B cell (primary cell): ENCODE measurements at regions not wholly inside any gene's neighbourhood (a gene's known extent, or its start where the extent isn't known, plus 50 kb on each side); places are given as distances from the start of the nearest gene placed in this dataset.
"Not testable (repeated sequence)": the region's sequence is repeated elsewhere in the genome, so short reads cannot be mapped to it uniquely, and the experiment has no call there.

Experiments
- ATAC-seq: fragments of 200-7000 bp; cut with Tn5 transposase; one replicate; pipeline ENCODE4 v1.10.0; 2021; ENCODE audit warnings: low read depth, mild to moderate bottlenecking, moderate number of reproducible peaks, moderate library complexity
- CTCF ChIA-PET: fragments of 350-600 bp; sonication (Branson Sonifier 250); formaldehyde crosslinking; loops from one replicate; lab custom pipeline; 2021; ENCODE audit warnings: antibody characterized with exemption, inconsistent platforms; lab: Charles Lee
- POLR2A ChIA-PET: fragments of 350-600 bp; sonication (Branson Sonifier 250); formaldehyde crosslinking; loops from one replicate; lab custom pipeline; 2021; ENCODE audit warnings: antibody characterized with exemption; lab: Charles Lee
- DNase-seq: peaks from one replicate; pipeline ENCODE4 v3.0.0; 2013
- H2AFZ ChIP-seq: 2 replicates; pipeline ENCODE4 v1.6.1; 2012; ENCODE audit warnings: mild to moderate bottlenecking, low read depth, low read length; ENCODE audit not compliant: insufficient read depth, poor library complexity, severe bottlenecking
- H3K27ac ChIP-seq, 2 donors: 1 replicate in 1 of 2; 2 replicates in 1 of 2; pipeline ENCODE4 v1.5.1; 2012 to 2013; ENCODE audit warnings: low read length in 2 of 2, mild to moderate bottlenecking in 2 of 2, moderate library complexity in 1 of 2
- H3K27me3 ChIP-seq, 4 experiments: fragments of 200-600 bp in 1 of 4; sonication (generic) in 1 of 4; replicated peaks in 1 of 4; 1 replicate in 2 of 4; 2 replicates in 2 of 4; pipeline versions ENCODE4 v1.6.1 to v1.7.0; 2013 to 2016; ENCODE audit warnings: low read length in 3 of 4, mild to moderate bottlenecking in 2 of 4, mixed read lengths in 1 of 4, moderate library complexity in 1 of 4; ENCODE audit not compliant: insufficient read depth in 4 of 4, control insufficient read depth in 3 of 4; ENCODE audit errors: control extremely low read depth in 1 of 4
- H3K36me3 ChIP-seq, 2 experiments: replicated peaks in 1 of 2; 1 replicate in 1 of 2; 2 replicates in 1 of 2; pipeline versions ENCODE4 v1.6.1 to v1.7.1; 2013; ENCODE audit warnings: low read length in 1 of 2; ENCODE audit not compliant: insufficient read depth in 2 of 2, control insufficient read depth in 1 of 2; ENCODE audit errors: control extremely low read depth in 1 of 2, extremely low read depth in 1 of 2
- H3K4me1 ChIP-seq, 2 donors: fragments of 200-600 bp in 1 of 2; sonication (generic) in 1 of 2; 1 replicate in 1 of 2; 2 replicates in 1 of 2; pipeline versions ENCODE4 v1.5.1 to v1.6.1; 2013 to 2017; ENCODE audit warnings: low read length in 2 of 2; ENCODE audit not compliant: control insufficient read depth in 2 of 2, insufficient read depth in 2 of 2
- H3K4me2 ChIP-seq: replicated peaks from 2 replicates; pipeline ENCODE3; 2012; ENCODE audit warnings: mild to moderate bottlenecking, low read depth, low read length; ENCODE audit not compliant: poor library complexity, severe bottlenecking
- H3K4me3 ChIP-seq, 5 experiments: fragments of 200-600 bp in 1 of 5; sonication (generic) in 1 of 5; 1 replicate in 3 of 5; 2 replicates in 2 of 5; pipeline versions ENCODE4 v1.5.1 to v1.7.0; 2011 to 2016; ENCODE audit warnings: low read length in 4 of 5, mild to moderate bottlenecking in 4 of 5, low read depth in 2 of 5, control low read depth in 1 of 5, moderate library complexity in 1 of 5; ENCODE audit not compliant: insufficient read depth in 1 of 5; ENCODE audit errors: control extremely low read depth in 1 of 5, extremely low read depth in 1 of 5
- H3K79me2 ChIP-seq: fragments of 200-600 bp; sonication (generic); one replicate; pipeline ENCODE4 v1.6.0; 2016; ENCODE audit warnings: low read length; ENCODE audit not compliant: control insufficient read depth, insufficient read depth
- H3K9ac ChIP-seq: fragments of 200-600 bp; sonication (generic); 2 replicates; pipeline ENCODE4 v1.6.1; 2017; ENCODE audit warnings: mild to moderate bottlenecking, low read length, moderate library complexity
- H3K9me3 ChIP-seq, 3 donors: one replicate each; pipeline versions ENCODE4 v1.6.1 to v1.7.1; 2013; ENCODE audit warnings: low read length in 2 of 3; ENCODE audit not compliant: control insufficient read depth in 2 of 3, insufficient read depth in 1 of 3; ENCODE audit errors: control extremely low read depth in 1 of 3
- H4K20me1 ChIP-seq: 2 replicates; pipeline ENCODE4 v1.6.0; 2012; ENCODE audit warnings: mild to moderate bottlenecking, low read length; ENCODE audit not compliant: insufficient read depth, control insufficient read depth, poor library complexity, severe bottlenecking
- H3K27ac Mint-ChIP-seq: one replicate; pipeline ENCODE4 v1.8.0; 2021; ENCODE audit warnings: mixed read lengths
- H3K27me3 Mint-ChIP-seq: one replicate; pipeline ENCODE4 v1.8.0; 2021; ENCODE audit warnings: mixed read lengths
- H3K4me1 Mint-ChIP-seq: one replicate; pipeline ENCODE4 v1.8.0; 2021; ENCODE audit warnings: mixed read lengths
- H3K4me3 Mint-ChIP-seq: one replicate; pipeline ENCODE4 v1.8.0; 2021; ENCODE audit warnings: mixed read lengths
- H3K9me3 Mint-ChIP-seq: one replicate; pipeline ENCODE4 v1.8.0; 2022; ENCODE audit warnings: mixed read lengths; ENCODE audit not compliant: insufficient read depth
- EZH2 ChIP-seq: IDR thresholded peaks from 2 replicates; pipeline ENCODE4 v1.6.1; 2012; ENCODE audit warnings: borderline replicate concordance, low read depth, mild to moderate bottlenecking, moderate library complexity, low read length; ENCODE audit not compliant: insufficient read depth, poor library complexity, severe bottlenecking
- WGBS: methylation state at CpG from one replicate; pipeline ENCODE4 v1.1.5; 2013; ENCODE audit warnings: missing lambda C conversion rate; ENCODE audit not compliant: insufficient coverage; 5-methylcytosine and 5-hydroxymethylcytosine counted together
- intact Hi-C: fragments of 100-400 bp; cut with micrococcal nuclease; formaldehyde crosslinking; loops from one replicate; pipeline ENCODE4 v1.10.0; 2022
- TF ChIP-seq, protein P1 (sequence below): fragments of 200-600 bp; IDR thresholded peaks from one replicate; pipeline ENCODE4 v1.8.0; 2022; ENCODE audit warnings: antibody characterized with exemption, mild to moderate bottlenecking

- no peak overlapping the region for H2AFZ ChIP-seq
- no peak overlapping the region for H3K27ac ChIP-seq
- peak; percentile 29 for DNase-seq
- H3K79me2 ChIP-seq: no peaks in the 10 kb centered on the region
- ChIA-PET POLR2A (interaction anchor here (0.6 to 0.8 kb wide), 3 partner anchors 42 to 90 kb away, joined by 4 to 8 read pairs (median 6); no protein-coding TSS in a partner anchor), CTCF (interaction anchor here (0.6 to 2.1 kb wide), 4 partner anchors 23 to 125 kb away, joined by 3 to 7 read pairs (median 6); no protein-coding TSS in a partner anchor)
- peak overlapping the region; percentile 69 for H3K4me3 Mint-ChIP-seq
- no peaks in the 10 kb centered on the region for H4K20me1 ChIP-seq
- no peak for TF ChIP-seq EZH2
- TF ChIP-seq, protein P1, sequence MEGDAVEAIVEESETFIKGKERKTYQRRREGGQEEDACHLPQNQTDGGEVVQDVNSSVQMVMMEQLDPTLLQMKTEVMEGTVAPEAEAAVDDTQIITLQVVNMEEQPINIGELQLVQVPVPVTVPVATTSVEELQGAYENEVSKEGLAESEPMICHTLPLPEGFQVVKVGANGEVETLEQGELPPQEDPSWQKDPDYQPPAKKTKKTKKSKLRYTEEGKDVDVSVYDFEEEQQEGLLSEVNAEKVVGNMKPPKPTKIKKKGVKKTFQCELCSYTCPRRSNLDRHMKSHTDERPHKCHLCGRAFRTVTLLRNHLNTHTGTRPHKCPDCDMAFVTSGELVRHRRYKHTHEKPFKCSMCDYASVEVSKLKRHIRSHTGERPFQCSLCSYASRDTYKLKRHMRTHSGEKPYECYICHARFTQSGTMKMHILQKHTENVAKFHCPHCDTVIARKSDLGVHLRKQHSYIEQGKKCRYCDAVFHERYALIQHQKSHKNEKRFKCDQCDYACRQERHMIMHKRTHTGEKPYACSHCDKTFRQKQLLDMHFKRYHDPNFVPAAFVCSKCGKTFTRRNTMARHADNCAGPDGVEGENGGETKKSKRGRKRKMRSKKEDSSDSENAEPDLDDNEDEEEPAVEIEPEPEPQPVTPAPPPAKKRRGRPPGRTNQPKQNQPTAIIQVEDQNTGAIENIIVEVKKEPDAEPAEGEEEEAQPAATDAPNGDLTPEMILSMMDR: no peak
- peak overlapping the region; percentile 33 for H3K9ac ChIP-seq
- H3K4me1 ChIP-seq: peaks cover 7 to 8% of the 10 kb centered on the region in 2 donors
- peak overlapping the region; percentile 41 for H3K4me2 ChIP-seq
- peak overlapping the region; percentile 22 for H3K27ac Mint-ChIP-seq
- H3K27me3 ChIP-seq: no peaks in the 10 kb centered on the region
- H3K9me3 ChIP-seq: peaks cover 0 to 6% (median 0%) of the 10 kb centered on the region in 3 donors
- ATAC-seq: peak; percentile 39
- peaks cover 22% of the 10 kb centered on the region for H3K4me1 Mint-ChIP-seq
- no peaks in the 10 kb centered on the region for H3K36me3 ChIP-seq
- H3K4me3 ChIP-seq: peak overlapping the region in 1 of 5 experiments; percentile 11
- no peaks in the 10 kb centered on the region for H3K9me3 Mint-ChIP-seq
- intact Hi-C loops: no loop called here
- WGBS: no CpG with 5 or more reads among the region's 5 CpGs
- no peaks in the 10 kb centered on the region for H3K27me3 Mint-ChIP-seq
Measured at GRCh38 chr9:124174433-124174832, 83.3 kb upstream of the NEK6 start.

- H3K27ac ChIP-seq, POLR2A ChIA-PET, intact Hi-C loops, H3K27me3 ChIP-seq, H3K9me3 Mint-ChIP-seq, H3K4me3 ChIP-seq, H3K9me3 ChIP-seq, H3K9ac ChIP-seq, H3K36me3 ChIP-seq, CTCF ChIA-PET, H3K4me3 Mint-ChIP-seq, ATAC-seq, H3K27ac Mint-ChIP-seq, DNase-seq, H3K27me3 Mint-ChIP-seq, H4K20me1 ChIP-seq, H3K79me2 ChIP-seq, H3K4me2 ChIP-seq, H2AFZ ChIP-seq, H3K4me1 ChIP-seq: not testable (repeated sequence)
- peaks cover 18% of the 10 kb centered on the region for H3K4me1 Mint-ChIP-seq
- 97% methylated on average over 7 of the region's 7 CpGs for WGBS
Measured at GRCh38 chr9:124177522-124177921, 80.2 kb upstream of the NEK6 start.
